ENCODE measurements at regions not wholly inside any gene's neighbourhood (a gene's known extent, or its start where the extent isn't known, plus 50 kb on each side); places are given as distances from the start of the nearest gene placed in this dataset.

GRCh38 chr6:137299681-137300080 lies 80.5 kb upstream of the IFNGR1 start:
- TF ChIP-seq CTCF (IDR thresholded peaks at IDR 0.05) (no peak), POLR2A (IDR thresholded peaks at IDR 0.05) (no peak)

Data from testis (tissue), 2 donors.